ENCODE measurements at regions not wholly inside any gene's neighbourhood (a gene's known extent, or its start where the extent isn't known, plus 50 kb on each side); places are given as distances from the start of the nearest gene placed in this dataset.

DNA sequence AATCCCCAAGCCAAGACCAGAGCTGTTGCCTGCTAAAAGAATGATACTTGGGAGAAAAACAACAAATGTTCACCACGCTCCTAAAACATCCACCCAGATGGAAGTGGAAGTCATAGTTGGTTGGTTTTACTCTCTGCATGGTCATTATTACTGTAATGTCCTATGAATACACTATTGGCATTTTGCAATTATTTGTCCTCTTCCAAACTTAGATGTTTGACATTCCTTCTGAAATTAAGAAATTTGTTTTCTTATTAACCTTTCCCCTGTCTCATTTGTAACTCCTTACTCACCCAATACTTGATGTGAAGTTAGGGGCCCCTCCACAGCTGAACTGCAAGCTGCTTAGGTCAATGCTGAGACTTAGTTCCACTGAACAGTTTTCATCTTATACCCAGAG is 383.3 kb downstream of the INHBA start:
- ATAC-seq = no peak

DNA sequence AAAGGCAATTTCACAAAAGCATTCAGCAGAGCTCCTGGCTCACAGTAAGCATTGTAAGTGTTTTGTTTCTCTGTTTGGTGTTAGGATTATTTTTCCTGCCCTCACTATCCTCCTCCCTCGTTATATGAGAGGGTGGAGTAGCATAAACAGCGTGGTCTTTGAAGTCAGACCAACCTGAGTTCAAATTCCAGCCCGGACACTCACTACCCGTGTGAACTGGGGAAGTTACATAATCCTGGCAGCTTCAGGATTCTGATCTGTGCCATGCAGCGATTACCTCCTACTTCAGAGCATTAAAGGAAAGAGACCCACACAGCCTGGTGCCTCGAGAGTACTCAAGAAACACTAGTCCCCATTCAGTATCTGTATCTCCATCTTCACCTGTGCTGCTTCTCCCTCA is 386.5 kb downstream of the INHBA start:
- TF ChIP-seq SNAI2 (CRISPR knock-in tag; IDR thresholded peaks at IDR 0.05) (no peak), ZNF70 (CRISPR knock-in tag; IDR thresholded peaks at IDR 0.05) (no peak), GLIS3 (CRISPR knock-in tag; IDR thresholded peaks at IDR 0.05) (no peak), TOX (CRISPR knock-in tag; IDR thresholded peaks at IDR 0.05; ENCODE audit: borderline replicate concordance) (no peak), ZC3H10 (CRISPR knock-in tag; IDR thresholded peaks at IDR 0.05) (no peak), ISL1 (CRISPR knock-in tag; IDR thresholded peaks at IDR 0.05) (no peak), BACH2 (CRISPR knock-in tag; IDR thresholded peaks at IDR 0.05; ENCODE audit: borderline replicate concordance) (no peak), ARNTL (CRISPR knock-in tag; IDR thresholded peaks at IDR 0.05; ENCODE audit: borderline replicate concordance, low read depth) (no peak)
- TF ChIP-seq, protein P1, sequence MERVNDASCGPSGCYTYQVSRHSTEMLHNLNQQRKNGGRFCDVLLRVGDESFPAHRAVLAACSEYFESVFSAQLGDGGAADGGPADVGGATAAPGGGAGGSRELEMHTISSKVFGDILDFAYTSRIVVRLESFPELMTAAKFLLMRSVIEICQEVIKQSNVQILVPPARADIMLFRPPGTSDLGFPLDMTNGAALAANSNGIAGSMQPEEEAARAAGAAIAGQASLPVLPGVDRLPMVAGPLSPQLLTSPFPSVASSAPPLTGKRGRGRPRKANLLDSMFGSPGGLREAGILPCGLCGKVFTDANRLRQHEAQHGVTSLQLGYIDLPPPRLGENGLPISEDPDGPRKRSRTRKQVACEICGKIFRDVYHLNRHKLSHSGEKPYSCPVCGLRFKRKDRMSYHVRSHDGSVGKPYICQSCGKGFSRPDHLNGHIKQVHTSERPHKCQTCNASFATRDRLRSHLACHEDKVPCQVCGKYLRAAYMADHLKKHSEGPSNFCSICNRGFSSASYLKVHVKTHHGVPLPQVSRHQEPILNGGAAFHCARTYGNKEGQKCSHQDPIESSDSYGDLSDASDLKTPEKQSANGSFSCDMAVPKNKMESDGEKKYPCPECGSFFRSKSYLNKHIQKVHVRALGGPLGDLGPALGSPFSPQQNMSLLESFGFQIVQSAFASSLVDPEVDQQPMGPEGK (CRISPR knock-in tag; IDR thresholded peaks at IDR 0.05; ENCODE audit: borderline replicate concordance) = no peak
- TF ChIP-seq, protein P2, sequence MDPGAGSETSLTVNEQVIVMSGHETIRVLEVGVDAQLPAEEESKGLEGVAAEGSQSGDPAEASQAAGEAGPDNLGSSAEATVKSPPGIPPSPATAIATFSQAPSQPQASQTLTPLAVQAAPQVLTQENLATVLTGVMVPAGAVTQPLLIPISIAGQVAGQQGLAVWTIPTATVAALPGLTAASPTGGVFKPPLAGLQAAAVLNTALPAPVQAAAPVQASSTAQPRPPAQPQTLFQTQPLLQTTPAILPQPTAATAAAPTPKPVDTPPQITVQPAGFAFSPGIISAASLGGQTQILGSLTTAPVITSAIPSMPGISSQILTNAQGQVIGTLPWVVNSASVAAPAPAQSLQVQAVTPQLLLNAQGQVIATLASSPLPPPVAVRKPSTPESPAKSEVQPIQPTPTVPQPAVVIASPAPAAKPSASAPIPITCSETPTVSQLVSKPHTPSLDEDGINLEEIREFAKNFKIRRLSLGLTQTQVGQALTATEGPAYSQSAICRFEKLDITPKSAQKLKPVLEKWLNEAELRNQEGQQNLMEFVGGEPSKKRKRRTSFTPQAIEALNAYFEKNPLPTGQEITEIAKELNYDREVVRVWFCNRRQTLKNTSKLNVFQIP (CRISPR knock-in tag; IDR thresholded peaks at IDR 0.05; ENCODE audit: borderline replicate concordance, low read depth) = no peak
- TF ChIP-seq, protein P3, sequence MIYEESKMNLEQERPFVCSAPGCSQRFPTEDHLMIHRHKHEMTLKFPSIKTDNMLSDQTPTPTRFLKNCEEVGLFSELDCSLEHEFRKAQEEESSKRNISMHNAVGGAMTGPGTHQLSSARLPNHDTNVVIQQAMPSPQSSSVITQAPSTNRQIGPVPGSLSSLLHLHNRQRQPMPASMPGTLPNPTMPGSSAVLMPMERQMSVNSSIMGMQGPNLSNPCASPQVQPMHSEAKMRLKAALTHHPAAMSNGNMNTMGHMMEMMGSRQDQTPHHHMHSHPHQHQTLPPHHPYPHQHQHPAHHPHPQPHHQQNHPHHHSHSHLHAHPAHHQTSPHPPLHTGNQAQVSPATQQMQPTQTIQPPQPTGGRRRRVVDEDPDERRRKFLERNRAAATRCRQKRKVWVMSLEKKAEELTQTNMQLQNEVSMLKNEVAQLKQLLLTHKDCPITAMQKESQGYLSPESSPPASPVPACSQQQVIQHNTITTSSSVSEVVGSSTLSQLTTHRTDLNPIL (CRISPR knock-in tag; IDR thresholded peaks at IDR 0.05; ENCODE audit: low read depth) = no peak
- no peak for ATAC-seq

More for the DNA sequence above, 383.3 kb downstream of the INHBA start:
- TF ChIP-seq BACH2 (CRISPR knock-in tag; IDR thresholded peaks at IDR 0.05; ENCODE audit: borderline replicate concordance) (no peak), OSR1 (CRISPR knock-in tag; IDR thresholded peaks at IDR 0.05) (no peak), ARNTL (CRISPR knock-in tag; IDR thresholded peaks at IDR 0.05; ENCODE audit: borderline replicate concordance, low read depth) (no peak), GLIS3 (CRISPR knock-in tag; IDR thresholded peaks at IDR 0.05) (no peak), ZFP3 (CRISPR knock-in tag; IDR thresholded peaks at IDR 0.05) (no peak), ZFP30 (CRISPR knock-in tag; IDR thresholded peaks at IDR 0.05) (no peak), ISL1 (CRISPR knock-in tag; IDR thresholded peaks at IDR 0.05) (no peak), ZNF565 (CRISPR knock-in tag; conservative IDR thresholded peaks at IDR 0.05; ENCODE audit: low read depth) (no peak), RARB (CRISPR knock-in tag; IDR thresholded peaks at IDR 0.05) (no peak), SNAI2 (CRISPR knock-in tag; IDR thresholded peaks at IDR 0.05) (no peak), TCF4 (CRISPR knock-in tag; IDR thresholded peaks at IDR 0.05; ENCODE audit: borderline replicate concordance) (no peak), PPARA (CRISPR knock-in tag; IDR thresholded peaks at IDR 0.05; ENCODE audit: borderline replicate concordance) (no peak), CSDC2 (CRISPR knock-in tag; IDR thresholded peaks at IDR 0.05) (no peak)
- TF ChIP-seq, protein P1 (CRISPR knock-in tag; IDR thresholded peaks at IDR 0.05; ENCODE audit: borderline replicate concordance) = no peak
- TF ChIP-seq, protein P4, sequence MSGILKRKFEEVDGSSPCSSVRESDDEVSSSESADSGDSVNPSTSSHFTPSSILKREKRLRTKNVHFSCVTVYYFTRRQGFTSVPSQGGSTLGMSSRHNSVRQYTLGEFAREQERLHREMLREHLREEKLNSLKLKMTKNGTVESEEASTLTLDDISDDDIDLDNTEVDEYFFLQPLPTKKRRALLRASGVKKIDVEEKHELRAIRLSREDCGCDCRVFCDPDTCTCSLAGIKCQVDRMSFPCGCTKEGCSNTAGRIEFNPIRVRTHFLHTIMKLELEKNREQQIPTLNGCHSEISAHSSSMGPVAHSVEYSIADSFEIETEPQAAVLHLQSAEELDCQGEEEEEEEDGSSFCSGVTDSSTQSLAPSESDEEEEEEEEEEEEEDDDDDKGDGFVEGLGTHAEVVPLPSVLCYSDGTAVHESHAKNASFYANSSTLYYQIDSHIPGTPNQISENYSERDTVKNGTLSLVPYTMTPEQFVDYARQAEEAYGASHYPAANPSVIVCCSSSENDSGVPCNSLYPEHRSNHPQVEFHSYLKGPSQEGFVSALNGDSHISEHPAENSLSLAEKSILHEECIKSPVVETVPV (CRISPR knock-in tag; IDR thresholded peaks at IDR 0.05) = no peak
- TF ChIP-seq, protein P2 (CRISPR knock-in tag; IDR thresholded peaks at IDR 0.05; ENCODE audit: borderline replicate concordance, low read depth) = no peak
- TF ChIP-seq, protein P3 (CRISPR knock-in tag; IDR thresholded peaks at IDR 0.05; ENCODE audit: low read depth) = no peak
- TF ChIP-seq, protein P5, sequence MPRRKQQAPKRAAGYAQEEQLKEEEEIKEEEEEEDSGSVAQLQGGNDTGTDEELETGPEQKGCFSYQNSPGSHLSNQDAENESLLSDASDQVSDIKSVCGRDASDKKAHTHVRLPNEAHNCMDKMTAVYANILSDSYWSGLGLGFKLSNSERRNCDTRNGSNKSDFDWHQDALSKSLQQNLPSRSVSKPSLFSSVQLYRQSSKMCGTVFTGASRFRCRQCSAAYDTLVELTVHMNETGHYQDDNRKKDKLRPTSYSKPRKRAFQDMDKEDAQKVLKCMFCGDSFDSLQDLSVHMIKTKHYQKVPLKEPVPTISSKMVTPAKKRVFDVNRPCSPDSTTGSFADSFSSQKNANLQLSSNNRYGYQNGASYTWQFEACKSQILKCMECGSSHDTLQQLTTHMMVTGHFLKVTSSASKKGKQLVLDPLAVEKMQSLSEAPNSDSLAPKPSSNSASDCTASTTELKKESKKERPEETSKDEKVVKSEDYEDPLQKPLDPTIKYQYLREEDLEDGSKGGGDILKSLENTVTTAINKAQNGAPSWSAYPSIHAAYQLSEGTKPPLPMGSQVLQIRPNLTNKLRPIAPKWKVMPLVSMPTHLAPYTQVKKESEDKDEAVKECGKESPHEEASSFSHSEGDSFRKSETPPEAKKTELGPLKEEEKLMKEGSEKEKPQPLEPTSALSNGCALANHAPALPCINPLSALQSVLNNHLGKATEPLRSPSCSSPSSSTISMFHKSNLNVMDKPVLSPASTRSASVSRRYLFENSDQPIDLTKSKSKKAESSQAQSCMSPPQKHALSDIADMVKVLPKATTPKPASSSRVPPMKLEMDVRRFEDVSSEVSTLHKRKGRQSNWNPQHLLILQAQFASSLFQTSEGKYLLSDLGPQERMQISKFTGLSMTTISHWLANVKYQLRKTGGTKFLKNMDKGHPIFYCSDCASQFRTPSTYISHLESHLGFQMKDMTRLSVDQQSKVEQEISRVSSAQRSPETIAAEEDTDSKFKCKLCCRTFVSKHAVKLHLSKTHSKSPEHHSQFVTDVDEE (CRISPR knock-in tag; IDR thresholded peaks at IDR 0.05) = no peak

Data from SK-N-SH treated with all-trans-retinoic acid at 6 μM for 48 hours (cell line).